HPDE6-E6E7 (cell line): ENCODE measurements at regions not wholly inside any gene's neighbourhood (a gene's known extent, or its start where the extent isn't known, plus 50 kb on each side); places are given as distances from the start of the nearest gene placed in this dataset.
"Not testable (repeated sequence)": the region's sequence is repeated elsewhere in the genome, so short reads cannot be mapped to it uniquely, and the experiment has no call there.

Experiments
- DNase-seq: peaks from one replicate; pipeline ENCODE4 v3.0.0; 2011; ENCODE audit warnings: missing footprints; ENCODE audit errors: extremely low spot score

DNA sequence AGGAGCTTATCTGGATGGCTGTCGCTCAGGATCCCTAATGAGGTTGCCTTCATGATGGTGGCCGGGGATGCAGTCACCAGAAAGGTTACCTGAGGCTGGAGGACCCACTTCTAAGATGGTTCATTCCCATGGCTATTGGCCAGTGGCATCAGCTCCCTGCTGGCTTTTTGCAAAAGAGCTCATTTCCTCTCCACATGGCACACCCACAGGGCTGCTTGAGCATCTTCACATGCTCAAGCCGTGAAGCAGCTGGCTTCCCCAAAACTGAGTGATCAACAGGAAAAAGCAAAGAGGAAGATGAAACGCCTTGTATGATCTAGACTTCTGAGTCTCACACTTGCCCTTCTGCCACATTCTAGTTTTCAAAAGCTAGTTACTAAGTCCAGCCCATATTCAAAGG, 124.6 kb upstream of the CXADR start:
- DNase-seq, result no peak

DNA sequence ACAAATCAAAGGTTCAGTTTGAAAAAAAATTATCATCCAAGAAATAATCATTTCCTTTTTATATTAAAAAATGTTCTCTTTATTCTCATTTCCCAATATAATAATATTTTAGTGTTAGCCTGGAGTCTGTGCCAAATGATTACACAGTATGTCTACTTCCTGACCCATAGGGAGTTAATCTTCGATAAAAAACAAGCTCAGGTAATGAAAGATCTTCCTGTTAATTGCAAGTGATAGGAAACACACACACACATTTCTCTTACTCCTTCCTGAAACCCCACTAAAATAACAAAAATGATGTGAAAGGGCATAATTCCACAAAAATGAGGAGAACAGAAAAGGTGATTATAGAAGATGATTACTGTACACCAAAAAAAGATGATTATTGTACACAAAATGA, 123.5 kb upstream of the CXADR start:
- DNase-seq, result no peak

DNA sequence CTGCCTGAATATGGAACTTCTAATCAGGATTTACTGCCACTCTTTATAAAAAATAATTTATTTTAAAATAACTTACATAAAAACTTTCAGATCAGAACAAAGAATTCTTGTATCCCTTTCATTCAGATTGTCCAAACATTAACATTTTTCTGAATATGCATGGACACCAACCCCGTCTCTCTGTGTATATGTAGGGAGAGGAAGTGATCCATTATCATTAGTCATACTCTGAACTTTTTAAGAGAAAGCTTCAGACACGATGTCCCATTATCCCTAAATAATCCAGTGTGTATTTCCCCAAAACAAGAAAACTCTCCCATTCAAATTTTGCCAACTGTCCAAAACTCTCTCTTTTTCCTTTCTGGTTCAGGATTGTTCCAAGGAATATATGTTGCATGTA, 122.3 kb upstream of the CXADR start:
- DNase-seq, result no peak

DNA sequence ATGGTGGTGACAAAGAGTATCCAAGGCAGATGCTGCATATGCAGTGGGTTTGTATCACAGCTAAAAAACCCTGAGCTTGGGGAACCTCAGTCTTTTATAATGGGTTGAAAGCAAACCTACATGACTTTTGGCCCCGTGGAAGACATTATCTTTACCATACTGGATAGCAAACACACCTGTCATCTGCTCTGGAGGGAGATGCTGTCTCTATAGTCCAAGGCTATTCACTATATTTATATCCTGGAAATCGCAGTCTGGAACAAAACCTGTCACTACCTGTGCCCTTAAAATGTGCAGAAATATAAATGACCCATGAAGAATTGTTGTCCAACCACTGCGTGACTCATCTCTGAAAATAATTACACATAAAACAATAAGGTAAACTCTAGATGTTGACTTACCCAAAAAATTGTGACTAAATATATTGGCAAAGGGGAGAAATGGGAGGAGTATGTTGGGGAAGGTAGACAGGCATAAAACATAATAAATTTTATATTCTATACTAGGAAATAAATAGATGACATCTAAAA, 121.0 kb upstream of the CXADR start:
- no peak for DNase-seq

DNA sequence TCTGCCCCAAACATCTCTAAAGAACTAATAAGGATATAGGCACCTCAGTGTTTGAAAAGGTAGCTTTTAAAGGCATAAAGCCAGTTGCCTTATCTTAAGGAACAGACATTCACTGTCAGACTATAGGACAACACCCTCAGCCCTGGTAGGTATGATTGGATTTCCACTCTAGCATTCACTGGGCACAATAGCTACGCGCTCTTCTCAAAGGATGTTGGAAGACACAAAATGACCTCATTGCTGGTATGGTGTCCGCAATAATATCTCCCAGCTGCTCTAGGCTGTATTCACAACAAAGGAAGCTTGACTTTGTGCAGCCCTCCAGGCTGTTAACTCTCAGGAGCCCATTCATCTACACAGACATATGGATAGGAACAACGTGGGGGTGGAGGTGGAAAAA, 119.4 kb upstream of the CXADR start:
- no peak for DNase-seq

DNA sequence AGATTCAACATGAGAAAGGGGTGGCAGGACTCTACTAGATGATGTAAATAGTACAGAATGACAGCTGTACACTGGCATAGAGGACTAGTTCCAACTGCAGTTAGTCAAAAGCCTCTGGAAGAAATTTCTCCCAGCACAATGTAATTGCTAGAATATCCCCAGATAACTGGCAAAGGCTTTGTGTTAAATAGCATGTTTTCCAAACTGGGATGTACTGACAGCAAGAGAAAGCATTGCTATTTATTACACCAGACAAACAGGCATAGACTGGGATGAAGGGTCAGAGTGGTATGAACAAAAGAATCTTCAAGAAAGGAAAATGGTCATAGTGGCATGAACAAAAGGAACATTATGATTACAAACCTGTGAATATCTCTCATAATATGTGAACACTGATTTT, 115.9 kb upstream of the CXADR start:
- DNase-seq, result no peak

DNA sequence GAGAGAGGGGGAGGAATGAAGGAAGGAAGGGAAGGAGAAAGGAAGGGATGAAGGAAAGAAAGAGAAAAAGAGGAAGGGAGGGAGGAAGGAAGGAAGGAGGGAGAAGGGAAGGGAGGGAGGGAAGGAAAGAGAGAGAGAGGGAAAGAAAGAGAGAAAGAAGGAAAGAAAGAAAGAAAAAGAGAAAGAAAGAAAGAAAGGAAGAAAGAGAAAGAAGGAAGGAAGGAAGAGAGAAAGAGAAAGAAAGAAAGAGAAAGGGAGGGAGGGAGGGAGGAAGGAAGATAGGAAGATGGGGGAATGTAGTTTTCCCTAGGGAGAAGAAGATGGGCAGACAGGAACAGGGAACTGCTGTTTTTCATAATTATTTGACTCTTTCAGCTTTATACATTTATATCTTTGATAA, 115.1 kb upstream of the CXADR start:
- no peak for DNase-seq

DNA sequence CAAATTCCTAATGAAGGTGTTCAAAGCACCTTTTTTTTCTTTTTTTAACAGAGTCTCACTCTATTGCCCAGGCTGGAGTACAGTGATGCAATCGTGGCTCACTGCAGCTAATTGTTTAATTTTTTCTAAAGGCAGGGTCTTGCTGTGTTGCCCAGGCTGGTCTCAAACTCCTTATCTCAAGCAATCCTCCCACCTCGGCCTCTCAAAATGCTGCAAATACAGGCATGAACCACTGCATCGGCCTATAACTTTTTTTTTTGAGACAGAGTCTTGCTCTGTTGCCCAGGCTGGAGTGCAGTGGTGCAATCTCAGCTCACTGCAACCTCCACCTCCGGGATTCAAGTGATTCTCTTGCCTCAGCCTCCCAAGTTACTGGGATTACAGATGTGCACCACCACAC, 113.9 kb upstream of the CXADR start:
- DNase-seq, result not testable (repeated sequence)

DNA sequence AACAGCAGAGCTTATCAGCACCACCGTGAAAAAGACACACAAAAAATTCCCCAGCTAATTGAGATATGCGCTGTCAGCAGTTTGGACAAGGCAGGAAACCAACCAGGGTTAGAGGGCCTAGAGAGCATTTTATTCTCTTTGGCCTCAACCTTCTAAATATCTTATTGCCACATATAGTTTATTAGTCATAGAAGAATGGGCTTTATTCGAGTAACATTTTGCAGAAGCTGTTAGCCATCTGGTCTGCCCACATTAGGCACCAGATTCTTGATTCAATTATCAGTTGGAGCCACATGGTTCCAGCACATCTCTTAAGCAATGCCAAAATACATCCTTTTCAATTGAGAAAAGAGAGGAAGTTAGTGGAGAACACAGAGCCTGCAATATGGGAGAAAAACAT, 109.9 kb upstream of the CXADR start:
- no peak for DNase-seq

DNA sequence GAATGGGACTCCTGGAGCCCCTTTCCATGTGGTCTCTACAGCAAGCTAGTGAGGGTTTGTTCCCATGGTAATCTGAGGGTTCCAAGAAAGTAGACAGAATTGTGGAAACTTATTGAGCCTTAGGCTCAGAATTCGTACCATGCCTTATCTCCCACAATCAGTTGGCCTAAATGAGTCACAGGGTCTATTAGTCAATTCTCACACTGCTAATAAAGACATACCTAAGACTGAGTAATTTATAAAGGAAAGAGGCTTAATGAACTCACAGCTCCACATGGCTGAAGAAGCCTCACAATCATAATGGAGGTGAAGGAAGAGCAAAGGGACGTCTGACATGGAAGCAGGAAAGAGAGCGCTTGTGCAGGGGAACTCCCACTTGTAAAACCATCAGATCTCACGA, 106.6 kb upstream of the CXADR start:
- no peak for DNase-seq

DNA sequence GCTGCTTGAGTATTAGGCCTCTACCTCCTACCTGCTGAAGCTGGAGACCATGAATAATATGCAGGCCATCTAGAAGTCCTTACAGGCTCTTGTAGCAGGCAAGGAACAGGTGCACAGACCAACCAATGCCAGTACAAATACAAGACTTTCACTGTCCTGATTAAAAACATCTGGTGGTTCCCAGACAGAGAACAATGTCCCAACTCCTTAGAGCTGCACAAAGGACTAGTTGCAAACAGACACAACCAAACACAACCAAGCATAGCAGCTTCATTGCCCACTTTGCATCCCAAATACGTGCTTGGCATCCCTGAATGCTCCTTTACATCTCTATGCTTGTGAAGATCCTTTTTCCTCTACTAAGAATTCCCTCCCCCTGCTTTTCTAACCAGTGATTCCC, 98.1 kb upstream of the CXADR start:
- DNase-seq, result no peak

DNA sequence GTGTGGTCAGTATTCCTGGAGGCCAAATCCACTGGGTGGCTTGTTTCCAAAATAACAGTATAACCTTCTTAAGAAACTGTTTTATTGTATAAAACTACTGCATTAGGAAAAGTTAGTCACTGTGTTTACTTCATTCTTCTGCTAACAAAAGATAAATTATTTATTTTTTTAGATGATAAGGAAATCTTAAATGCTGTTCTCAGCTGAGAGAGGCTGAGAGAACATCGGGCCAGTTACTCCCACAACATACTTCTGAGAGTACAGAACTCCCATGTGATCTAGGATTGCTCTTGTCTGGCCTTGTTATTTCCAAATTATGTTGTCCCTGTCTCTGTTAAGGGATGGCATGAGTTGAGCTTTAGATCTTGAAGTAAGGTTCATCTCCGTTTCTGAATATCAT, 96.7 kb upstream of the CXADR start:
- DNase-seq, result no peak

DNA sequence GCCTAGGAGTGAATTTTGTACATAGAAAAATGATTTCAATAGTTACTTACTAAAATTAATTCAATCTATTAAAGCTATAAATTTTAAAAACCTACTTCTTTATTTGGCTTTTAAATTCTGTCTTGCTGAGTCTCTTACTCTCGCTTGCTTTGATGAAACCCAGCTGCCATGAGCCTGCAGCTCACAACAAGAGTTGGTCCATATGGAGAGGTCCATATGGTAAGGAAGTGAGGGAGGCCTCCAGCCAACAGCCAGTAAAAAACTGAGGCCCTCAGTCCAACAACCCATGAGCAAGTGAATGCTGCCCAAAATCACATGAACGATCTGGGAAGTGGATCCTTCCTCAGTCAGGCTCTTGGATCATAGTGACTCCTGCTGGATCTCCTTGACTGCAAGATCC, 89.9 kb upstream of the CXADR start:
- no peak for DNase-seq

DNA sequence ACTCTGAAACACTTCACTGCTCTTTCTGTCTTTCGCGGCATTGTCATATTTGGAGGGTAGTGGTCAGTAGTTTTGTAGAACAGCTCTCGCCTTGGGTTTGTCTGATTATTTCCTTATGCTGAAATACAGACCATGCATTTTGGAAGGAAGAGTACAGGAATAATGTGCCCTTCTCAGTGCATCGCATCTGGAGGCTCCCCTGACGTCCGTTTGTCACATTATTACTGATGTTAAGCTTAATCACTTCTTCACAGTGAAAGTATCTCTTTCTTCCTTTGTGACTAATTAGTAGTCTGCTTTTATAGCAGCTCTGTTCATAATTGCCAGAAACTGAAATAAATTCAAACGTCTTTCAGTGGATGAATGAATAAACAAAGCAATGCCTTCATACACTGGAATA, 85.7 kb upstream of the CXADR start:
- DNase-seq, result no peak

DNA sequence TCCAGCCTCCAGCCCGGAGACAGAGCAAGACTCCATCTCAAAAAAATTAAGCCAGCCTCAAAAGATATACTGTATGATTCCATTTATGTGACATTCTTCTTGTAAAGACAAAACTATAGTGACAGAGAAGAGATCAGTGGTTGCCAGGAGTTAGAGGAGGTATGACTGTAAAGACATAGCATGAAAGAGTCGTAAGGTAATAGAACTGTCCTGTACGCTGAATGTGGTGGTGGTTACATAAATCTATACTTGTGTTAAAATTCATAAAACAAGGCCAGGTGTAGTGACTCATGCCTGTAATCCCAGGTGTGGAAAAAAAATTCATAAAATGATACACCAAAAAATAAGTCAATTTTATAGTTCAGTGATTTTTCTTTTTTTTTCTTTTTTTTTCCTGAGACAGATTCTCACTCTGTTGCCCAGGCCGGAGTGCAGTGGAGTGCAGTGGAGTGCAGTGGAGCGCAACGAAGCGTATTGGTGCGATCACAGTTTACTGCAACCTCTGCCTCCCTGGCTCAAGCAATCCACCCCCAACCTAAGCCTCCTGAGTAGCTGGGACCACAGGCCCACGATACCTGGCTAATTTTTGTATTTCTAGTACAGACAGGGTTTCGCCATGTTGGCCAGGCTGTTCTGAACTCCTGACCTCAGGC, 84.9 kb upstream of the CXADR start:
- no peak for DNase-seq

DNA sequence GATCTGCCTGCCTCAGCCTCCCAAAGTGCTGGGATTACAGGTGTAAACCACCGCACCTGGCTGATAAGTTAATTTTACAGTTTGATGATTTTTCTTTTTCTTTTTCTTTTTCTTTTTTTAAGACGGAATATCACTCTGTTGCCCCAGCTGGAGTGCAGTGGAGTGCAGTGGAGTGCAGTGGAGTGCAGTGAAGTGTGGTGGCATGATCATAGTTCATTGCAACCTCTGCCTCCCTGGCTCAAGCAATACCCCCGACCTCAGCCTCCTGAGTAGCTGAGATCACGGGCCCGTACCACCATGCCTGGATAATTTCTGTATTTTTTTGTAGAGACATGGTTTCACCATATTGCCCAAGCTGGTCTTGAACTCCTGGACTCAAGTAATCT, 84.4 kb upstream of the CXADR start:
- no peak for DNase-seq

DNA sequence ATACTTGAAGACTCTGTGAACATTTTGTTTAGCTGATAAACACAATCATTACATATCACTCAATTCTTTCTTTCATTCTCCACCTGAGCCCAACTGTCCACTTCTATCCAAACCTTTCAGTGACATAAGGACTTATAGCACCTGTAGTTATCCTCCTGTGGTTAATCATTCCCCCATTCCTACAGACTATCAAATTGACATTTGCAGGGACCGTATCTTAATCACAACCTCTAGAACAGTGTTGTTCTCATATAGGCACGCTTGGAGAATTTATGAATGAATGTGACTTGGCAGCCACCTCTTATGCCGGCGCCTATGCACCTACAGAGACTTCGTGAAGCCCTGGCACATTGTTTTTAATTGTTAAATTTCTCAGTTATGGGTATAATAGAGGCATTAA, 83.9 kb upstream of the CXADR start:
- DNase-seq, result no peak

DNA sequence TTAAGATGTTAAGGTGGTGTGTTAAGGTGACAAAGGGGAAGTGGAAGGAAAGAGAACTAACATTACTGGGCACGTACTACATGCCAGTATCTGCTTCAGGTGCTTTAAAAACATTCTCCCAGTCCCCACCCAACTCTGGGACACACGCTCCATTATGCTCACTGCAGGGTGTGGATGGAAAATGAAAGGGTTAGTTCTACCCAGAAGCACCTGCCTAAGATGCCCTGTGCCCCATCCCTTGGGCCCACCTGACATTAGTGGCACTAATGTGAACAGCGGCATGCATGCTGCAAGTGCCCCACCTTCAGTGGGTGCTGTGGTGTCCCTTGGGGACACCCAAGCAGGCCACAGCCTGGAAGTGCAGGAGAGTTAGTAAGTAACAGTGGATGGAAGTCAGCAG, 82.9 kb upstream of the CXADR start:
- DNase-seq, result no peak

DNA sequence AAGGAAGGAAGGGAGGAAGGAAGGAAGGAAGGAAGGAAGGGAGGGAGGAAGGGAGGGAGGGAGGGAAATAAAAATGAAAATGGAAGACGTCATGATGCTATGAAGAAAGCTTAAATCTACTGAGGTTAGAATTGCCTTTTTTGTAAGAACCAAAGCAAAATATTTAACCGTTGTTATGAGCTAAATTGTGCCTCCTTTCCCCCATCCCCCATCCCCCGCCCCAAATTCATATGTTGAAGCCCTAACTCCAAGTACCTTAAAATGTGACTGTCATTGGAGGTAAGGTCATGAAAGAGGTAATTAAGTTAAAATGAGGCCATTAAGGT, 80.1 kb upstream of the CXADR start:
- no peak for DNase-seq

DNA sequence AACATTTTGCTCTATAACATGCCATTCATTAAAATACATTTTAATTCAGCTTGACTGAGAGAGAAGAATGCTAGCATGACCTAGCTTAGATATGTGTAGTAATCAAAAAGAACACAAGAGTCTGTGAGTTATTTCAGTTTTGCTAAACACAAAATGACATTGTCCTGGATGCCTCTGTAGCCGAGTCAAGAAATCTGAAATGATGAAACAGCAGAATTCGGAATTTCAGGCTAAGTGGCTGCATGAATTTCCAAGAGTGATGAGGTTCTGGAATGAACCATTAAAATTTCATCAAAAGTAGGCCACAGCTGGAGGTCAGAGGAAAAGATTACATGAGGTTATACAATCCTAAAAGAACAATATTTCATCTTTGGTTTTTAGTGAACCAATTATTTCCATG, 79.1 kb upstream of the CXADR start:
- DNase-seq, result no peak

DNA sequence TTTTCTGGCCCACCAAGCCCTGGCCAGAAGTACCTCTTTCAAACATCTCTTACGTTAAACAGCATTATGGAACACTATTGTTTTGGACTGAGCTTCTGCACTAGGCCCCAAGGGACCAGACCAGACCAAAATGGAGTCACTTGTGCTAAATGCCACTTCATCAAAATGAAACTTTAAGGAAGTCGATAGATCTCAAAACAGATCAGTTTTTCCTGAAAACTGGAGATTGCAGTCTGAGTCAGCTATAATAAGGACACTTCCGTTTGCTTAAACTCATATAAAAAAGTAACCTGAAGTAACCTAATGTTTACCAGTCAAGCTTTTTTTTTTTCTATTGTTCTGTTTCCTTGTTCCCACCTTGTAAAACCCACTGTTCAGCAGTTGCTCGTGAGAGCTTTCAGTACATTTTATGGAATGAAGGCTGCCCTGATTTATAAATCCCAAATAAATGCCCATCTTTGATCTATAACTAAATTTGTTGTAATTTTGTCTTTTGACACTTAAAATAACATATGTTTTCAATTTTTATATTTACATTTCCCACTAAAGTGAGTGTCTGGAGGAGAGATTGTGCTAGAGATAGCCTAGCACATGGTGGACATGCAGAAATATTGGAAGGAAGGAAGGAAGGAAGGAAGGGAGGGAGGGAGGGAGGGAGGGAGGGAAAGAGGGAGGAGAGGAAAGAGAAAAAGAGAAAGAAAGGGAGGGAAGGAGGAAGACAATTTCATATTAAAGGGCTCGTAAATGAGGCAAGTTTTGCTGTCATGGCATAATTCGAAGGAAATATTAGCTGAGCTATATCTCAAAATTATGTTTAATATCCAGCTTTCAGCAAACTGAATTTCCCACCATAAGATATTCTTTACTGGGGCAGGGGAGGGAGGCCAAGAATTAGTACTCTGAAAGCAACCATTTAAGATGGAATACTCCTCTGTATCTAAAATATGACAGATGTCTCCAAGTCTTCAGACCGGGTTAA, 77.0 kb upstream of the CXADR start:
- DNase-seq, result no peak

DNA sequence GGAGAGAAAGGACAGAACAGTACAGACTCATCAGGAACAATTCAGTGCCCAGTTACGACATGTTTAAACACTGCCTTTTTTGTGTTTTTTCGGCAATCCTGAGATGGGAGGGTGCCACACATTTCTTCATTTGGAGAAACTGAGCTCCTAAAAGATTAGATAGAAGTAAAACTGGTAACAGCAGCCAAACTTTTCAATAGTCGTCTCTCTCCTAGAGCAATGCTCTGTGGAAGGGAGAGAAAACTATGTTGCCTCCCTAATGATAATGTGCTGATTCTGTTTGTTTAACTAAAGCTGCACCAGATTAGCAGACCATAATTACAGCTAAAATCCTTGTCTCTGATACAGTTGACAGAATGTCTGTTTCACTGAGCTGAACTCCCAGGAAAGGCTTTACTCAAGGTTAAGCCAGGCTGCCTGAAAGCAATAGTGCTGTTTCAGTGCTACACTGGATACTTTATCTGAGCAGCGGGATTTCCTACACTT, 76.2 kb upstream of the CXADR start:
- no peak for DNase-seq

DNA sequence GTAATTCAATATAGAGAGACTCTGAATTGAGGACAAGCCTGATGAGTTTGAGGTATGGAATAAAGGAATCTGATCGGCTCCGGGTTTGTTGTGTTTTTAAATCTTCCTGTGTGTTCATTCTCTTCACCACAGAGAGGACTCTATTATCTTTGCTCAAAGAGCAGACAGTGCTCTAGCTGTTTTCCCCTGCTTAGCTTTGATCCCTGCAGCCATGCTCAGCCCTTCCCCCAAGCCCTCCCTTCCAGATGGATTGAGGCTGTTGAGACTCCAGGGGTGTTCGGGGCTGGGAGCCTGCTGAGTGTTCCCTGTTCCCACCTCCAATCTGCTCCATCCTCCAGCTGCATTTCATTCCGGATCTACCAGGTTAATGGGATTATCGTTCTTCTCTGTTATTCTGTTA, 74.2 kb upstream of the CXADR start:
- no peak for DNase-seq
